RWPE2 (cell line): ENCODE measurements at regions not wholly inside any gene's neighbourhood (a gene's known extent, or its start where the extent isn't known, plus 50 kb on each side); places are given as distances from the start of the nearest gene placed in this dataset.
A peak's percentile ranks its signal among the peaks of the same experiment; 100 is the strongest.

Experiments
- ATAC-seq: fragments of 200-7000 bp; cut with Tn5 transposase; 3 replicates; pipeline ENCODE4 v1.9.1; 2021; ENCODE audit warnings: low read depth
- DNase-seq: peaks from one replicate; pipeline ENCODE4 v3.0.0-alpha.2; 2020; ENCODE audit warnings: low spot score
- H3K27ac ChIP-seq: fragments of 450-650 bp; 2 replicates; pipeline ENCODE4 v1.5.1; 2017; ENCODE audit warnings: mild to moderate bottlenecking; ENCODE audit not compliant: poor library complexity, severe bottlenecking
- H3K27me3 ChIP-seq: fragments of 250-450 bp; sonication (Bioruptor Pico); 2 replicates; pipeline ENCODE4 v1.5.1; 2021; ENCODE audit warnings: mild to moderate bottlenecking, moderate library complexity; ENCODE audit not compliant: insufficient read depth, poor library complexity, severe bottlenecking
- H3K36me3 ChIP-seq: fragments of 250-450 bp; sonication (Bioruptor Pico); 2 replicates; pipeline ENCODE4 v1.5.1; 2020; ENCODE audit warnings: low read depth, mild to moderate bottlenecking, moderate library complexity
- H3K4me1 ChIP-seq: fragments of 250-450 bp; sonication (Bioruptor Pico); 2 replicates; pipeline ENCODE4 v1.5.1; 2021; ENCODE audit warnings: mild to moderate bottlenecking, moderate library complexity; ENCODE audit not compliant: insufficient read depth, poor library complexity, severe bottlenecking
- H3K4me3 ChIP-seq: fragments of 250-450 bp; sonication (Bioruptor Pico); 2 replicates; pipeline ENCODE4 v1.5.1; 2021; ENCODE audit warnings: mild to moderate bottlenecking, moderate library complexity; ENCODE audit not compliant: severe bottlenecking
- H3K9me3 ChIP-seq: fragments of 250-450 bp; sonication (Bioruptor Pico); 2 replicates; pipeline ENCODE4 v1.5.1; 2021; ENCODE audit warnings: mild to moderate bottlenecking, moderate library complexity; ENCODE audit not compliant: severe bottlenecking
- CTCF ChIP-seq: fragments of 450-650 bp; IDR thresholded peaks from one replicate; pipeline ENCODE4 v1.5.1; 2017; ENCODE audit warnings: mild to moderate bottlenecking, moderate library complexity; ENCODE audit not compliant: poor library complexity, severe bottlenecking

GRCh38 chr20:46820682-46821081 is 74.0 kb upstream of the EYA2 start:
- Histone ChIP-seq H3K9me3 (no peaks in the 10 kb centered on the region), H3K4me3 (no peak overlapping the region), H3K4me1 (peaks cover 2% of the 10 kb centered on the region), H3K27ac (no peak overlapping the region), H3K27me3 (no peaks in the 10 kb centered on the region), H3K36me3 (no peaks in the 10 kb centered on the region)
- TF ChIP-seq CTCF = peak; percentile 44
- ATAC-seq (peak; percentile 87), DNase-seq (no peak)

- ATAC-seq = no peak
These were observed 71.3 kb upstream of the EYA2 start for GRCh38 chr20:46823271-46823751.

GRCh38 chr20:46823753-46824152 is 70.9 kb upstream of the EYA2 start:
- no peak for DNase-seq
- H3K4me3 ChIP-seq = no peak overlapping the region
- no peak for TF ChIP-seq CTCF
- H3K36me3 ChIP-seq = no peaks in the 10 kb centered on the region
- H3K27me3 ChIP-seq = no peaks in the 10 kb centered on the region
- no peaks in the 10 kb centered on the region for H3K9me3 ChIP-seq
- ATAC-seq = no peak
- no peak overlapping the region for H3K27ac ChIP-seq
- peaks cover 9% of the 10 kb centered on the region for H3K4me1 ChIP-seq

More at GRCh38 chr20:46823271-46823751, 71.3 kb upstream of the EYA2 start:
- DNase-seq = no peak
- Histone ChIP-seq H3K36me3 (no peaks in the 10 kb centered on the region), H3K27ac (no peak overlapping the region), H3K9me3 (no peaks in the 10 kb centered on the region), H3K4me1 (peaks cover 8% of the 10 kb centered on the region), H3K27me3 (no peaks in the 10 kb centered on the region), H3K4me3 (no peak overlapping the region)
- no peak for TF ChIP-seq CTCF

- Histone ChIP-seq H3K36me3 (no peaks in the 10 kb centered on the region), H3K27ac (no peak overlapping the region), H3K4me1 (peaks cover 9% of the 10 kb centered on the region), H3K27me3 (no peaks in the 10 kb centered on the region), H3K9me3 (no peaks in the 10 kb centered on the region), H3K4me3 (no peak overlapping the region)
- DNase-seq (no peak), ATAC-seq (peak; percentile 52; the same call in 1 of the 3 replicates)
- no peak for TF ChIP-seq CTCF
These were observed 68.2 kb upstream of the EYA2 start for GRCh38 chr20:46826343-46826984.
